HPDE6-E6E7 (cell line): ENCODE measurements at regions not wholly inside any gene's neighbourhood (a gene's known extent, or its start where the extent isn't known, plus 50 kb on each side); places are given as distances from the start of the nearest gene placed in this dataset.

ENCODE experiments used
- DNase-seq: peaks from one replicate; pipeline ENCODE4 v3.0.0; 2011; ENCODE audit warnings: missing footprints; ENCODE audit errors: extremely low spot score

GRCh38 chrX:139290310-139290709 lies 240.2 kb upstream of the F9 start:
- DNase-seq, result no peak

GRCh38 chrX:139287155-139287924 lies 243.2 kb upstream of the F9 start:
- no peak for DNase-seq

- no peak for DNase-seq
These were observed 244.2 kb upstream of the F9 start for GRCh38 chrX:139286342-139286741.

GRCh38 chrX:139267851-139268250 lies 262.7 kb upstream of the F9 start:
- no peak for DNase-seq

GRCh38 chrX:139246295-139246694 lies 284.2 kb upstream of the F9 start:
- DNase-seq, result no peak

GRCh38 chrX:139237141-139237540 lies 293.4 kb upstream of the F9 start:
- DNase-seq, result no peak

- DNase-seq, result no peak
These were observed 295.6 kb upstream of the F9 start for GRCh38 chrX:139234898-139235297.

- DNase-seq, result no peak
These were observed 305.4 kb upstream of the F9 start for GRCh38 chrX:139224953-139225665.

- DNase-seq, result no peak
These were observed 307.9 kb upstream of the F9 start for GRCh38 chrX:139222511-139223200.

- no peak for DNase-seq
These were observed 317.3 kb upstream of the F9 start for GRCh38 chrX:139213241-139213709.

- DNase-seq, result no peak
These were observed 318.9 kb upstream of the F9 start for GRCh38 chrX:139211568-139212182.

GRCh38 chrX:139209342-139209741 lies 321.2 kb upstream of the F9 start:
- DNase-seq, result no peak

- DNase-seq, result no peak
These were observed 322.9 kb upstream of the F9 start for GRCh38 chrX:139207655-139208054.

- DNase-seq, result no peak
These were observed 323.6 kb upstream of the F9 start for GRCh38 chrX:139206914-139207313.

- no peak for DNase-seq
These were observed 325.5 kb upstream of the F9 start for GRCh38 chrX:139204898-139205667.

GRCh38 chrX:139204571-139204897 lies 326.0 kb upstream of the F9 start:
- DNase-seq, result no peak

GRCh38 chrX:139203651-139204570 lies 326.6 kb upstream of the F9 start:
- DNase-seq, result no peak

- DNase-seq, result no peak
These were observed 327.7 kb upstream of the F9 start for GRCh38 chrX:139202742-139203420.

GRCh38 chrX:139201924-139202323 lies 328.6 kb upstream of the F9 start:
- no peak for DNase-seq

- DNase-seq, result no peak
These were observed 329.7 kb upstream of the F9 start for GRCh38 chrX:139200793-139201192.
